ENCODE measurements at regions not wholly inside any gene's neighbourhood (a gene's known extent, or its start where the extent isn't known, plus 50 kb on each side); places are given as distances from the start of the nearest gene placed in this dataset.

DNA sequence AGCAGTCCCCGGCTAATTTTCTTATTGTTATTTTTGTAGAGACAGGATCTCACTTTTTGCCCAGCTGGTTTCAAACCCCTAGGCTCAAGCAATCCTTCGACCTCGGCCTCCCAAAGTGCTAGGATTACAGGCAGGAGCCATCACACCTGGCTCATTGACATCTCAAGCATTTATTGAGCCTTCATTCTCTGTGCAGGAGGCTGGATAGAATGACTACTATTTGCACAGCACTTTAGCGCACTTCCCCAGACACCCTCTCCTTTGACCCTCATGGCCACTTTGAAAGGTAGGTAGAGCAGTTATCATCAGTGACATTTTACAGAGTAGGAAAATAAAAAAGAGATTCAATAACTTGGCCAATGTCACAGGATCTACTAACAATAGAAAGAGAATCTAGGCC lies 124.0 kb upstream of the STXBP5 start:
- FAIRE-seq (no peak), DNase-seq (ENCODE audit: low read depth) (no peak)
- Histone ChIP-seq H4K20me1 (ENCODE audit: insufficient read depth, low read length) (no peaks in the 10 kb centered on the region), H3K36me3 (ENCODE audit: insufficient read depth, low read length) (no peaks in the 10 kb centered on the region), H3K9ac (ENCODE audit: low read length) (no peak overlapping the region), H2AFZ (ENCODE audit: low read depth, low read length) (no peak overlapping the region), H3K4me3 (ENCODE audit: insufficient read depth, low read depth, low read length) (no peak overlapping the region), H3K27ac (ENCODE audit: low read depth, low read length) (no peak overlapping the region), H3K4me1 (ENCODE audit: insufficient read depth, low read length) (no peaks in the 10 kb centered on the region), H3K79me2 (ENCODE audit: insufficient read depth, low read length) (no peaks in the 10 kb centered on the region), H3K27me3 (ENCODE audit: insufficient read depth, low read length) (no peaks in the 10 kb centered on the region), H3K9me3 (ENCODE audit: insufficient read depth, low read depth, low read length) (no peaks in the 10 kb centered on the region), H3K4me2 (ENCODE audit: low read length) (no peak overlapping the region)
- H3K27me3 Mint-ChIP-seq (ENCODE audit: low read depth, unreplicated experiment), result no peaks in the 10 kb centered on the region
- no peaks in the 10 kb centered on the region for H3K4me1 Mint-ChIP-seq (ENCODE audit: low read depth, unreplicated experiment)
- H3K27ac Mint-ChIP-seq (ENCODE audit: unreplicated experiment), result no peak overlapping the region
- H3K4me3 Mint-ChIP-seq (ENCODE audit: unreplicated experiment), result no peak overlapping the region
- H3K36me3 Mint-ChIP-seq (ENCODE audit: low read depth, unreplicated experiment), result no peaks in the 10 kb centered on the region
- H3K9me3 Mint-ChIP-seq (ENCODE audit: unreplicated experiment), result no peaks in the 10 kb centered on the region
- TF ChIP-seq EZH2 (IDR thresholded peaks at IDR 0.05; ENCODE audit: insufficient read depth, low read length), result no peak
- TF ChIP-seq, protein P1, sequence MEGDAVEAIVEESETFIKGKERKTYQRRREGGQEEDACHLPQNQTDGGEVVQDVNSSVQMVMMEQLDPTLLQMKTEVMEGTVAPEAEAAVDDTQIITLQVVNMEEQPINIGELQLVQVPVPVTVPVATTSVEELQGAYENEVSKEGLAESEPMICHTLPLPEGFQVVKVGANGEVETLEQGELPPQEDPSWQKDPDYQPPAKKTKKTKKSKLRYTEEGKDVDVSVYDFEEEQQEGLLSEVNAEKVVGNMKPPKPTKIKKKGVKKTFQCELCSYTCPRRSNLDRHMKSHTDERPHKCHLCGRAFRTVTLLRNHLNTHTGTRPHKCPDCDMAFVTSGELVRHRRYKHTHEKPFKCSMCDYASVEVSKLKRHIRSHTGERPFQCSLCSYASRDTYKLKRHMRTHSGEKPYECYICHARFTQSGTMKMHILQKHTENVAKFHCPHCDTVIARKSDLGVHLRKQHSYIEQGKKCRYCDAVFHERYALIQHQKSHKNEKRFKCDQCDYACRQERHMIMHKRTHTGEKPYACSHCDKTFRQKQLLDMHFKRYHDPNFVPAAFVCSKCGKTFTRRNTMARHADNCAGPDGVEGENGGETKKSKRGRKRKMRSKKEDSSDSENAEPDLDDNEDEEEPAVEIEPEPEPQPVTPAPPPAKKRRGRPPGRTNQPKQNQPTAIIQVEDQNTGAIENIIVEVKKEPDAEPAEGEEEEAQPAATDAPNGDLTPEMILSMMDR (IDR thresholded peaks at IDR 0.05; ENCODE audit: insufficient read depth, low read depth, low read length), result no peak

DNA sequence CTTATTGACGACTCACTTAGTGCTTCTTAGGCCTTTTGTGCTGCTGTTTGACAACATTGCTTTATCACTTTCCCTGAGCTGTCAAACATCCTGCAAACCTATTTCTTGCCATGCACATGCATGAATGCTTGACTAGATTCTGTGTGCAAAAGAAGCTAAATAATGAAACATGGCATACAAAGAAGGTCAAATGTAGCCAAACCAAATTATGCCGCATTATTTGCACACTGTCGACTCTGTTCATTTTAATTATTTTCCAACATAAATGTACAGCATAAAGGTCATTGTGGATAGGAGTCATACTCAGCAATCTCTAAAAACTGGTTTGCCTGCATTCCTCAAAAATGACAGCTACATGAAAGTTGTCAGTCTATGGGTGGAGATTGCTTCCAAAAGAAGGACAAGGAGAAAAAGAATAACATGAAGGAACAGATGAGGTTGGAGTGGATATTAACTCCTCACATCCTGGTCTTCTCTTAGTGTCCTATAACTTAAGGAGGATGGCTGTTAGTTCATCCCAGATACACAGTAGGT lies 123.1 kb upstream of the STXBP5 start:
- H3K27ac ChIP-seq (ENCODE audit: low read depth, low read length), result no peak overlapping the region
- Mint-ChIP-seq H3K4me3 (ENCODE audit: unreplicated experiment) (no peak overlapping the region), H3K36me3 (ENCODE audit: low read depth, unreplicated experiment) (no peaks in the 10 kb centered on the region)

DNA sequence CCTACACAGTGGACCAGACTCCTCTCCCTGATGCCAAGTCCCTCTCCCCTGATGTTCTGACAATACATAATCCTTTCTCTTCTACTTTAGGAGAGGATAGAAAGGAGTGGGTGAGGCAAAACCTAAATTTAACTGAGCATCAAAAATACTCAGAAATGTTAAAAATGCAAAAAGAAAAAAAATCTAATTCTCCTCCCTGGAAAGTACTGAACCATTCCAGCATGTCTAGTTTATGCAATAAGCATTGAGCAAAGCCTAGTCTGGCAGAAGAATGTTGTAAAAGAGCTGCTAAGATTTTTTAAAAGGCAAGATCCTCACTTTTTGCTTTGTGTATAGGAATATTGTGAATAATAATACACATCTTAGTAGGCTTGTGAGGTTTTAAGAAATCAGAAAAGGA lies 116.6 kb upstream of the STXBP5 start:
- Histone ChIP-seq H3K27me3 (ENCODE audit: insufficient read depth, low read length) (no peaks in the 10 kb centered on the region), H3K79me2 (ENCODE audit: insufficient read depth, low read length) (no peaks in the 10 kb centered on the region), H2AFZ (ENCODE audit: low read depth, low read length) (no peak overlapping the region), H3K9me3 (ENCODE audit: insufficient read depth, low read depth, low read length) (no peaks in the 10 kb centered on the region), H4K20me1 (ENCODE audit: insufficient read depth, low read length) (no peaks in the 10 kb centered on the region), H3K36me3 (ENCODE audit: insufficient read depth, low read length) (no peaks in the 10 kb centered on the region), H3K4me2 (ENCODE audit: low read length) (no peak overlapping the region), H3K27ac (ENCODE audit: low read depth, low read length) (no peak overlapping the region), H3K4me1 (ENCODE audit: insufficient read depth, low read length) (no peaks in the 10 kb centered on the region), H3K9ac (ENCODE audit: low read length) (no peak overlapping the region), H3K4me3 (ENCODE audit: insufficient read depth, low read depth, low read length) (no peak overlapping the region)
- Mint-ChIP-seq H3K4me1 (ENCODE audit: low read depth, unreplicated experiment) (no peaks in the 10 kb centered on the region), H3K9me3 (ENCODE audit: unreplicated experiment) (peaks cover 10% of the 10 kb centered on the region), H3K27me3 (ENCODE audit: low read depth, unreplicated experiment) (no peaks in the 10 kb centered on the region), H3K36me3 (ENCODE audit: low read depth, unreplicated experiment) (no peaks in the 10 kb centered on the region), H3K27ac (ENCODE audit: unreplicated experiment) (no peak overlapping the region), H3K4me3 (ENCODE audit: unreplicated experiment) (no peak overlapping the region)
- FAIRE-seq, result no peak
- TF ChIP-seq, protein P1 (IDR thresholded peaks at IDR 0.05; ENCODE audit: insufficient read depth, low read depth, low read length), result no peak
- TF ChIP-seq EZH2 (IDR thresholded peaks at IDR 0.05; ENCODE audit: insufficient read depth, low read length), result no peak
- no peak for DNase-seq (ENCODE audit: low read depth)

More for the DNA sequence above, 123.1 kb upstream of the STXBP5 start:
- H3K4me3 ChIP-seq (ENCODE audit: insufficient read depth, low read depth, low read length), result no peak overlapping the region
- no peaks in the 10 kb centered on the region for H3K27me3 Mint-ChIP-seq (ENCODE audit: low read depth, unreplicated experiment)
- no peak overlapping the region for H3K9ac ChIP-seq (ENCODE audit: low read length)
- no peaks in the 10 kb centered on the region for H3K9me3 ChIP-seq (ENCODE audit: insufficient read depth, low read depth, low read length)
- H3K4me2 ChIP-seq (ENCODE audit: low read length), result no peak overlapping the region
- H3K27ac Mint-ChIP-seq (ENCODE audit: unreplicated experiment), result no peak overlapping the region
- TF ChIP-seq EZH2 (IDR thresholded peaks at IDR 0.05; ENCODE audit: insufficient read depth, low read length), result no peak
- TF ChIP-seq, protein P1 (IDR thresholded peaks at IDR 0.05; ENCODE audit: insufficient read depth, low read depth, low read length), result no peak
- DNase-seq (ENCODE audit: low read depth), result no peak
- peak; percentile 37 for FAIRE-seq
- H3K4me1 ChIP-seq (ENCODE audit: insufficient read depth, low read length), result no peaks in the 10 kb centered on the region
- H3K4me1 Mint-ChIP-seq (ENCODE audit: low read depth, unreplicated experiment), result no peaks in the 10 kb centered on the region
- no peaks in the 10 kb centered on the region for H3K9me3 Mint-ChIP-seq (ENCODE audit: unreplicated experiment)
- H4K20me1 ChIP-seq (ENCODE audit: insufficient read depth, low read length), result no peaks in the 10 kb centered on the region
- no peaks in the 10 kb centered on the region for H3K79me2 ChIP-seq (ENCODE audit: insufficient read depth, low read length)
- H3K27me3 ChIP-seq (ENCODE audit: insufficient read depth, low read length), result no peaks in the 10 kb centered on the region
- H2AFZ ChIP-seq (ENCODE audit: low read depth, low read length), result no peak overlapping the region
- H3K36me3 ChIP-seq (ENCODE audit: insufficient read depth, low read length), result no peaks in the 10 kb centered on the region
